Esophagus (tissue), 2 donors: ENCODE measurements at regions not wholly inside any gene's neighbourhood (a gene's known extent, or its start where the extent isn't known, plus 50 kb on each side); places are given as distances from the start of the nearest gene placed in this dataset.

Experiments used
- H3K27ac ChIP-seq, 2 donors: one replicate each; pipeline ENCODE4 v1.5.1; 2013; ENCODE audit warnings: low read depth in 2 of 2, mild to moderate bottlenecking in 2 of 2, inconsistent platforms in 1 of 2, low read length in 1 of 2, moderate library complexity in 1 of 2
- H3K27me3 ChIP-seq, 2 donors: one replicate each; pipeline ENCODE4 v1.6.1; 2013; ENCODE audit warnings: low read length in 2 of 2, control low read depth in 1 of 2, mild to moderate bottlenecking in 1 of 2; ENCODE audit not compliant: insufficient read depth in 2 of 2, control insufficient read depth in 1 of 2
- H3K36me3 ChIP-seq, 2 donors: one replicate each; pipeline ENCODE4 v1.6.1; 2013; ENCODE audit warnings: low read length in 1 of 2; ENCODE audit not compliant: control insufficient read depth in 2 of 2, insufficient read depth in 2 of 2
- H3K4me1 ChIP-seq, 2 donors: one replicate each; pipeline ENCODE4 v1.6.1; 2013; ENCODE audit warnings: low read length in 1 of 2; ENCODE audit not compliant: control insufficient read depth in 2 of 2, insufficient read depth in 2 of 2
- H3K4me3 ChIP-seq, 2 donors: one replicate each; pipeline ENCODE4 v1.5.1; 2013; ENCODE audit warnings: low read length in 2 of 2, mild to moderate bottlenecking in 2 of 2, low read depth in 1 of 2, moderate library complexity in 1 of 2
- H3K9me3 ChIP-seq, 2 donors: one replicate each; pipeline ENCODE4 v1.6.1; 2013; ENCODE audit warnings: mild to moderate bottlenecking in 2 of 2, low read depth in 1 of 2, low read length in 1 of 2, moderate library complexity in 1 of 2; ENCODE audit not compliant: control insufficient read depth in 2 of 2, insufficient read depth in 1 of 2
- WGBS, 2 donors: extraction: QIAGEN DNeasy Blood & Tissue Kit; methylation state at CpG; one replicate each; pipeline ENCODE4 v1.1.7; 2013; 5-methylcytosine and 5-hydroxymethylcytosine counted together
- donor health status: healthy with polysubstance abuse.
- donor health status: Bipolar disorder and iron deficiency.

DNA sequence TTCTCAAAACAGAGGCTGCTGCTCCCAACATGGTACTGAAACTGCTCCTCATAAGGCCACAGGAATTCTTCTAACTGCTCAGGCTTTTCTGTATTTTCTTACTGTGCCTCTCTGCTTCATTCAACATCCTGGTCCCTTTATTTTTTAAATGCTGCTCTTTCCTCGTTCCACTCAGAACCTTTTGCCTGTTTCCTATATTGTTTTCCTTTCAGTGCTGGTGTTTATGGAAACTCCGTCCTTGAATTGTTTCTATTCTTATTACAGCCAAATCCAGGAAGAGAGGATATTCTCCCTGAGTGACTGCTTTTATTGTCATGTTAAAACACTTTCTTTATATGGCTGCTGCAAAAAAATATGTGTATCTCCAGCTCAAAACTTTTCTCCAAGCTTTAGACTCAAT, 173.0 kb upstream of the E2F7 start:
- Histone ChIP-seq H3K9me3 (no peaks in the 10 kb centered on the region), H3K4me3 (no peak overlapping the region), H3K27me3 (no peaks in the 10 kb centered on the region), H3K27ac (no peak overlapping the region), H3K36me3 (no peaks in the 10 kb centered on the region), H3K4me1 (no peaks in the 10 kb centered on the region)
- 50 to 55% methylated on average over 2 of the region's 2 CpGs for WGBS, 2 donors

DNA sequence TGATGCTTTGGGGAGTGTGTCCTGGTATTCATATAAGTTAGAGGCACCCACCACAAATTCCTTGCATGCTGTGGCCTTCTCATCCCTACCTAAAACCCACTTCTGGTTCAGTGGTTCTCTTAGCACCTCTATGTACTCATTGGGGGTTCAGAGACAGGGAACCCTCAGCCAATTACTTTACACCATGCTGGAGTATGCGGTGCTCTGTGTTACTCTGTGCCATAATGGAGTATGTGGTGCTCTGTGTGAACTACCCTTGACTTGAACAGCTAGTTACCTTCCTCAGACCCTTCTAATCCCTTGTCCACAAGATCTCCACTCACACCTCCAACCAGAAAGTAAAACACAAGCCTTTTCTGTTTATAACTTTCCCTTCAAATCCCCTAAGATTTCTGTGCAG, 172.5 kb upstream of the E2F7 start:
- no peak overlapping the region for H3K4me3 ChIP-seq
- H3K36me3 ChIP-seq, result no peaks in the 10 kb centered on the region
- 95 to 100% methylated on average over 1 of the region's 1 CpG for WGBS, 2 donors
- H3K9me3 ChIP-seq, result no peaks in the 10 kb centered on the region
- no peak overlapping the region for H3K27ac ChIP-seq
- H3K27me3 ChIP-seq, result no peaks in the 10 kb centered on the region
- H3K4me1 ChIP-seq, result no peaks in the 10 kb centered on the region

DNA sequence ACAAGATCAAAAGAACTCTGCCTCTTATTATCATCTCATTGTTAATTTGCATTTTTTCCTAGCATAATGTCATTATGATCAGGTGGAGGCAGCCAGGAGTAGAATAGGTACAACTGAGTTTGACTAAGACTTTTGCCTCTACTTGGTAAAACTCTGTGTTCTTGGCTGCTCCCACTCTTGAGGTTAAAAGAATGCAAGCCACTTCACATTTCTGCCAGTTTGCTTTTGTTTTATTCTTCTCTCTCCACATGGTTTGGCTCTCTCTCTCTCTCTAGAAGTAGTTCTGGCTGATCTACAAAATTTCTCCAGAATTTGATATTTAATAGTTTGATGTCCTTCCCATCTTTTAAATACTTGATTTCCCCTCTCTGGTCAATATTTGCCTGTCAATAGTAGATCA, 170.7 kb upstream of the E2F7 start:
- Histone ChIP-seq H3K27ac (no peak overlapping the region), H3K9me3 (no peaks in the 10 kb centered on the region), H3K4me3 (no peak overlapping the region), H3K36me3 (no peaks in the 10 kb centered on the region), H3K4me1 (no peaks in the 10 kb centered on the region), H3K27me3 (no peaks in the 10 kb centered on the region)

DNA sequence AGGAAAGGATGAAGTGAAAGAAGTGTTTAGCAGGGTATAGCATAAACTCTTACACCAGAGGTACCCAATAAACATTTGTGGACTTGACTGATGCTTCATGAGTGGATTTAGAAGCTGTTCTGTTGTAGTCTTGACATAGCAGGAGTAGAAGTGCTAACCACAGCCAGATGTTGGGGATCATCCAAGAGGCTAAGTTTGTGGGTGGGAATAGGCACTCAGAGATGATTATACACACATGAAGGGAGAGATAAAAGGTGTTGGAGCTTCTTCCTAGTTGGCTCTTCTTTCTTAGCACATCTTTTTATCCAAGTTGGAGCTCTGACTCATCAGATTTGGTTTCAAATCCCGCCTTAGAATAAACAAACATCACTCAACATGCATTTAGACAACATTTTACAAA, 166.7 kb upstream of the E2F7 start:
- no peaks in the 10 kb centered on the region for H3K9me3 ChIP-seq
- no peak overlapping the region for H3K4me3 ChIP-seq
- H3K27me3 ChIP-seq, result no peaks in the 10 kb centered on the region
- WGBS, 2 donors, result 36 to 55% methylated on average over 1 of the region's 1 CpG
- H3K4me1 ChIP-seq, result no peaks in the 10 kb centered on the region
- H3K27ac ChIP-seq, result peak overlapping the region in 1 of 2 donors; percentile 13
- H3K36me3 ChIP-seq, result no peaks in the 10 kb centered on the region

DNA sequence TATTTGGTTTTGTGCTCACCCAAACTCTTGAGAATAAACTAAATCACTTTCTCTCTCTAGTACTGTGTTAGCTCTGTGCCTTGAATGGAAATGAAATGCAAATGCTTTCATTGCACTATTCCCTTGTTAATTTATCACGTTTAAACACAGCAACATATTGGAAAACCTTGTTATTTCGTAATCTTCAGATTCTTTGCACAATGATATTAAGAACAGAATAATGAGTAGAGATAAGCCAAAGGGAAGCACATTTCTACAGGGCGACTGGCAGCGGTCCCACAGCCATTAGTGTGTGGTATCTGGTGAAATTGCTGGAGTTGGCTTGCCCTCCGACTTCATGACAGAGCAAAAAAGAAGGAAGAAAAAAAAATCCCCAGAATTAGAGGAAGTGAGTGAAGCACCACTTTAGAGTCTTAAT, 166.1 kb upstream of the E2F7 start:
- H3K27ac ChIP-seq, result no peak overlapping the region
- H3K4me1 ChIP-seq, result no peaks in the 10 kb centered on the region
- WGBS, 2 donors, result 6 to 13% methylated on average over 5 of the region's 5 CpGs
- H3K4me3 ChIP-seq, result no peak overlapping the region
- no peaks in the 10 kb centered on the region for H3K9me3 ChIP-seq
- no peaks in the 10 kb centered on the region for H3K36me3 ChIP-seq
- H3K27me3 ChIP-seq, result no peaks in the 10 kb centered on the region

DNA sequence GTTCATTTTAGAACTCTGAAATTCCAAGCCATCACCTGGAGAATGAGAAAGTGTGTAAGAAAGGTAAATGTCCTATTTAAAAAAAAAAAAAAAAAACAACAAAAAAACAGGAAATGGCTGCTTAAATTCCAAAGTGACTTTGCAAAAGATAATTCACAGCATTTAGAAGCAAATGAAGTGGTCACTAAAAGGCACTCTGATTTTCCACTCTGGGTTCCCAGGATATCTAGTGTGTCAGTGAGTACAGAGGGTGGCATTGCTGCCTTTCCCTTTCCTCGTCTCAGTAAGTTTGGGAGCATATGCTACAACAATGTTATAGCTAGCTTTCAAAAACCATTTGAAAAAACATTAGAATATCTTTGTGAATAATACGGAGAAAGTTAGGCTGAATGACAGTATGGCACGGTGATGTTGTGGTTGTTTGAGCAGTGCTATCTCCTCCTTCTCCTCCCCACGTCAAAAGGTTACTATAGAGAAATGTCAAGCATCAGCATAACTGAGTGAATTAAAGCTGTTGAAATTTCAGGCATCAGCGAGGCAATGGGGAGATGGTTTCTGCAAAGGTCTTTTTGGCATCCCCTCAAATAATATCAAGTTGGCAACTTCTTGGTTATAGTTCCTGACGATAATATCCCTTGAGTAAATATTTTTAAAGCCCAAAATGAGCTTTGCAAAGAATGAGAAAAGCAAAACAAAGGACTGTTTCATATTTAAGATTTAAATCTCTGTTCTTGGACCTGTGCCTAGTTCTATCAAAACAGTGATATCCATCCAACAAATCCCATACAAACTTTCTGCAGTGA, 164.5 kb upstream of the E2F7 start:
- Histone ChIP-seq H3K36me3 (no peaks in the 10 kb centered on the region), H3K9me3 (no peaks in the 10 kb centered on the region), H3K27me3 (no peaks in the 10 kb centered on the region), H3K4me3 (no peak overlapping the region), H3K4me1 (no peaks in the 10 kb centered on the region), H3K27ac (no peak overlapping the region)
- WGBS, 2 donors, result 20 to 32% methylated on average over 6 of the region's 6 CpGs

DNA sequence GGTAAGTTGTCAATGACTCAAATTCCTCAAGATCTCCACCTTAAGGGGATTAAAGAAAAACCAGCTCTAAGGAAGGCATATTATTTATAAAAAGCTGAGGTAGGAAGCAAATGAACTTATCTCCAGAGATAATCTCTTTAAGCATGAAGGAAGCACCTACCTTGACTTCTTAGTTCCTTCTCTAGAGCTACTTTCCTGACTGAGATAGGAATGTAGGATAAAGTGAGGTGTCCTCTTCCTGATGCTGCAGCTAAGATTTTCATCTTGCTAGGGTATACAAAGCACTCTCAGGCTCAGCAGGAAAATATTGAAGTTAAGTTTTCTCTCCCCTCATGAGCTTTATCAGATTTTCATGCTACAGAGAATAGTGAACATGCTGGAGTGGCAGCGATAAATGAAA, 163.0 kb upstream of the E2F7 start:
- WGBS, 2 donors, result 100% methylated on average over 1 of the region's 1 CpG
- H3K4me3 ChIP-seq, result no peak overlapping the region
- H3K27ac ChIP-seq, result no peak overlapping the region
- H3K4me1 ChIP-seq, result no peaks in the 10 kb centered on the region
- no peaks in the 10 kb centered on the region for H3K27me3 ChIP-seq
- H3K9me3 ChIP-seq, result no peaks in the 10 kb centered on the region
- H3K36me3 ChIP-seq, result no peaks in the 10 kb centered on the region

DNA sequence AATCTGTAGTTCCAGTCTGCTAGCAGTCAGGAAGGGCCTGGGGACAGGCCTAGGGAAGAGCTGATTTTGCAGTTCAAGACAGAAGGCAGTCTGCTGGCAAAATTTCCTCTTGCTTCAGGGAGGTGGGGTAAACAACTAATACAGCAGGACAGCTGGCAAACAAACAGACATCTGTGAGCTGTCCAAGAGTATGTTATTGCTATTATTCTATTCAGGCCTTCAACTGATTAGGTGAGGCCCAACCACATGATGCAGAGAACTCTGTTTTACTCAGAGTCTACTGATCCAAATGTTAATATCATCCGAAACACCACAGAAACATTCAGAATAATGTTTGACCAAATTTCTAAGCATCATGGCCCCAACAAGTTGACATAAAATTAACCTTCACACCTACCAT, 161.0 kb upstream of the E2F7 start:
- Histone ChIP-seq H3K4me1 (no peaks in the 10 kb centered on the region), H3K4me3 (no peak overlapping the region), H3K9me3 (no peaks in the 10 kb centered on the region), H3K27me3 (no peaks in the 10 kb centered on the region), H3K36me3 (no peaks in the 10 kb centered on the region), H3K27ac (no peak overlapping the region)
- whole genome bisulfite sequencing, 2 donors, result 78 to 94% methylated on average over 1 of the region's 1 CpG

DNA sequence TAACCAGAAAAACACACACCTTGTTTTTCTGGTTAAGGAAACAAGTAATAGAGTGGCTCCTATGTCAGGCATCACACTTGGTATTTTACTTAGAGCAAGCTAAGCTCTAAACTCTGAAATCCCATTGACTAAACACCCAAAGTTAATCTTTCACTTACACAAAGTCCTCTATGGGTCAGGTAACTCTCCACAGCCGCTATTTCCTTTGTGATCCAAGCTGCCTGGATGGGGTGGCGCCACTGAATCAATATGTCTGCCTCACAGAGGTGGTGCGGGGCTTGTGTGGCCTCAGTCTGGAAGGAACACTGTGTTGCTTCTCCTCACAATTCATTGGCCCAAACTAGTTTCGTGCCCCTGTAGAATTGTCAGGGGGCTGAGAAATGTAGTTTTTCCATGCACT, 160.0 kb upstream of the E2F7 start:
- no peaks in the 10 kb centered on the region for H3K36me3 ChIP-seq
- H3K9me3 ChIP-seq, result no peaks in the 10 kb centered on the region
- no peaks in the 10 kb centered on the region for H3K4me1 ChIP-seq
- no peaks in the 10 kb centered on the region for H3K27me3 ChIP-seq
- WGBS, 2 donors, result 77 to 82% methylated on average over 4 of the region's 4 CpGs
- H3K4me3 ChIP-seq, result no peak overlapping the region
- H3K27ac ChIP-seq, result no peak overlapping the region

DNA sequence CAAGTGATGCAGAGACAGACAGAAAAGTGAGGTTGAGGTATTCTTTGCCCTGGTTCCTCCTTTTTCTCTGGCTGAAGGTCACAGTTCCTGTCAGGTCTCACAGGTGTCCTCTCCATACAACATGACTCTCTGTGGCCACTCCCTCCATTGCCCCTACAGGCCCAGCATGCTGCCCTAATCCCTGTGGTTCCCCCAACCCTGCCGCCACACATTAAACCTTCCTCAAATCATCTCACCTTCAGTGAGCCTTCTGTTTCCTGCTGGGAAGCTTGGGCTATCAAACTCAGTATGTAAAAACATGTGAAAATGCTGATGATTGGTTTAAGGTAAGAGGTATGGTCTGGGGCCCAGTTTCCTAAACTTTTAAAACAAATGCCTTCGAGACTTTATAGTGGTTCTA, 159.0 kb upstream of the E2F7 start:
- no peaks in the 10 kb centered on the region for H3K4me1 ChIP-seq
- no peaks in the 10 kb centered on the region for H3K36me3 ChIP-seq
- H3K9me3 ChIP-seq, result no peaks in the 10 kb centered on the region
- no peaks in the 10 kb centered on the region for H3K27me3 ChIP-seq
- H3K27ac ChIP-seq, result no peak overlapping the region
- H3K4me3 ChIP-seq, result no peak overlapping the region
- 71 to 74% methylated on average over 2 of the region's 2 CpGs for WGBS, 2 donors
